Spleen (tissue), 11 donors: ENCODE measurements at regions not wholly inside any gene's neighbourhood (a gene's known extent, or its start where the extent isn't known, plus 50 kb on each side); places are given as distances from the start of the nearest gene placed in this dataset.
"Not testable (repeated sequence)": the region's sequence is repeated elsewhere in the genome, so short reads cannot be mapped to it uniquely, and the experiment has no call there.

ENCODE experiments used
- DNase-seq: peaks from one replicate; pipeline ENCODE4 v3.0.0-alpha.2; 2020
- H3K27ac ChIP-seq, 8 donors: fragments of 200-600 bp; sonication (generic) in 7 of 8; 1 replicate in 4 of 8; 2 replicates in 4 of 8; pipeline versions ENCODE4 v1.5.0 to v1.8.0; 2016 to 2021; ENCODE audit warnings: inconsistent platforms in 4 of 8, mild to moderate bottlenecking in 4 of 8, moderate library complexity in 1 of 8
- H3K27me3 ChIP-seq, 7 donors: fragments of 200-600 bp; sonication (generic) in 6 of 7; replicated peaks in 1 of 7; 1 replicate in 4 of 7; 2 replicates in 3 of 7; pipeline versions ENCODE4 v1.5.0 to v1.8.0; 2016 to 2021; ENCODE audit warnings: inconsistent platforms in 3 of 7, mild to moderate bottlenecking in 1 of 7
- H3K36me3 ChIP-seq, 6 donors: fragments of 200-600 bp; sonication (generic) in 5 of 6; 1 replicate in 4 of 6; 2 replicates in 2 of 6; pipeline versions ENCODE4 v1.5.0 to v1.8.0; 2016 to 2021; ENCODE audit warnings: inconsistent platforms in 2 of 6
- H3K4me1 ChIP-seq, 6 donors: fragments of 200-600 bp; sonication (generic) in 5 of 6; 1 replicate in 3 of 6; 2 replicates in 3 of 6; pipeline versions ENCODE4 v1.5.0 to v1.8.0; 2016 to 2021; ENCODE audit warnings: inconsistent platforms in 3 of 6
- H3K4me3 ChIP-seq, 8 donors: fragments of 200-600 bp; sonication (generic) in 7 of 8; 1 replicate in 4 of 8; 2 replicates in 4 of 8; pipeline versions ENCODE4 v1.5.0 to v1.8.0; 2016 to 2021; ENCODE audit warnings: inconsistent platforms in 4 of 8, mild to moderate bottlenecking in 4 of 8, moderate library complexity in 2 of 8
- H3K9me3 ChIP-seq, 8 donors: fragments of 200-600 bp; sonication (generic) in 7 of 8; 1 replicate in 4 of 8; 2 replicates in 4 of 8; pipeline versions ENCODE4 v1.5.0 to v1.8.0; 2016 to 2021; ENCODE audit warnings: inconsistent platforms in 4 of 8
- CTCF ChIP-seq, 11 experiments: fragments of 200-600 bp in 7 of 11; fragments of 450-650 bp in 4 of 11; sonication (generic) in 4 of 11; IDR thresholded peaks in 8 of 11; conservative IDR thresholded peaks in 3 of 11; 1 replicate in 7 of 11; 2 replicates in 4 of 11; pipeline versions ENCODE4 v1.4.0 to v1.8.0; 2016 to 2021; ENCODE audit warnings: antibody characterized with exemption in 11 of 11, inconsistent platforms in 4 of 11, mild to moderate bottlenecking in 1 of 11
- POLR2A ChIP-seq, 3 donors: fragments of 450-650 bp; IDR thresholded peaks; one replicate each; pipeline ENCODE4 v1.5.1; 2017; ENCODE audit warnings: antibody characterized with exemption in 3 of 3, mild to moderate bottlenecking in 1 of 3
- POLR2AphosphoS5 ChIP-seq, 3 donors: sonication (generic); formaldehyde crosslinking; IDR thresholded peaks; one replicate each; pipeline ENCODE4 v1.5.1; 2017; ENCODE audit warnings: antibody characterized with exemption in 3 of 3
- WGBS, 5 donors: extraction: QIAGEN DNeasy Blood & Tissue Kit in 3 of 5; methylation state at CpG; one replicate each; pipeline versions ENCODE4 v1.1.5 to v1.1.7; 2013 to 2018; 5-methylcytosine and 5-hydroxymethylcytosine counted together
- intact Hi-C: fragments of 100-400 bp; cut with DNase I; formaldehyde crosslinking; loops from one replicate; pipeline ENCODE4 v1.15.0; 2023; ENCODE audit warnings: low total_unique reads
- donor health status: healthy with polysubstance abuse.
- donor health status: DM: no; HTN: no; CAD: no; lungs with moderate emphysema.
- donor health status: DM: no; HTN: no; CAD: no.
- donor health status: Bipolar disorder and iron deficiency.
- donor health status: healthy.
- donor health status: DM: no; HTN: no; CAD: no.
- donor health status: DM: yes; HTN: yes; CAD: no.

- intact Hi-C loops: no loop called here
- Histone ChIP-seq H3K27me3 (no peaks in the 10 kb centered on the region), H3K27ac (no peak overlapping the region), H3K9me3 (no peaks in the 10 kb centered on the region), H3K4me3 (no peak overlapping the region), H3K4me1 (no peaks in the 10 kb centered on the region), H3K36me3 (no peaks in the 10 kb centered on the region)
- TF ChIP-seq POLR2AphosphoS5 (IDR thresholded peaks at IDR 0.05) (no peak), CTCF (IDR thresholded peaks at IDR 0.05 in 8 of 11, conservative IDR thresholded peaks at IDR 0.05 in 3 of 11) (no peak), POLR2A (IDR thresholded peaks at IDR 0.05) (no peak)
- DNase-seq: no peak
- WGBS, 5 donors: 66 to 79% (median 68%) methylated on average over 2 of the region's 2 CpGs
These were observed 479.4 kb downstream of the KCNT2 start for GRCh38 chr1:196128835-196129234.

- WGBS, 5 donors: 90 to 97% (median 91%) methylated on average over 2 of the region's 2 CpGs
- Histone ChIP-seq H3K9me3 (no peaks in the 10 kb centered on the region), H3K27me3 (no peaks in the 10 kb centered on the region), H3K4me3 (no peak overlapping the region), H3K27ac (no peak overlapping the region), H3K4me1 (no peaks in the 10 kb centered on the region), H3K36me3 (no peaks in the 10 kb centered on the region)
- intact Hi-C loops: no loop called here
- no peak for DNase-seq
- TF ChIP-seq POLR2AphosphoS5 (IDR thresholded peaks at IDR 0.05) (no peak), CTCF (IDR thresholded peaks at IDR 0.05 in 8 of 11, conservative IDR thresholded peaks at IDR 0.05 in 3 of 11) (no peak), POLR2A (IDR thresholded peaks at IDR 0.05) (no peak)
These were observed 487.1 kb downstream of the KCNT2 start for GRCh38 chr1:196121181-196121580.

- no peak for DNase-seq
- 4 to 49% (median 24%) methylated on average over 2 of the region's 2 CpGs for WGBS, 5 donors
- Histone ChIP-seq H3K4me3 (no peak overlapping the region), H3K27ac (no peak overlapping the region), H3K27me3 (no peaks in the 10 kb centered on the region), H3K9me3 (peaks cover 0 to 4% (median 0%) of the 10 kb centered on the region in 8 donors), H3K4me1 (no peaks in the 10 kb centered on the region), H3K36me3 (no peaks in the 10 kb centered on the region)
- intact Hi-C loops: no loop called here
- TF ChIP-seq CTCF (IDR thresholded peaks at IDR 0.05 in 8 of 11, conservative IDR thresholded peaks at IDR 0.05 in 3 of 11): no peak
- TF ChIP-seq POLR2AphosphoS5 (IDR thresholded peaks at IDR 0.05): no peak
- TF ChIP-seq POLR2A (IDR thresholded peaks at IDR 0.05): no peak
These were observed 492.6 kb downstream of the KCNT2 start for GRCh38 chr1:196115646-196116045.

GRCh38 chr1:196114193-196114592, 494.0 kb downstream of the KCNT2 start:
- Histone ChIP-seq H3K27ac (no peak overlapping the region), H3K4me3 (no peak overlapping the region), H3K27me3 (no peaks in the 10 kb centered on the region), H3K9me3 (peaks cover 0 to 9% (median 3%) of the 10 kb centered on the region in 8 donors), H3K36me3 (no peaks in the 10 kb centered on the region), H3K4me1 (no peaks in the 10 kb centered on the region)
- DNase-seq: no peak
- WGBS, 5 donors: 72 to 86% (median 77%) methylated on average over 3 of the region's 3 CpGs
- intact Hi-C loops: no loop called here
- TF ChIP-seq POLR2AphosphoS5 (IDR thresholded peaks at IDR 0.05): no peak
- TF ChIP-seq POLR2A (IDR thresholded peaks at IDR 0.05): no peak
- no peak for TF ChIP-seq CTCF (IDR thresholded peaks at IDR 0.05 in 8 of 11, conservative IDR thresholded peaks at IDR 0.05 in 3 of 11)

GRCh38 chr1:196108990-196109389, 499.2 kb downstream of the KCNT2 start:
- H3K27me3 ChIP-seq, DNase-seq, H3K27ac ChIP-seq, H3K36me3 ChIP-seq, H3K4me1 ChIP-seq, H3K4me3 ChIP-seq, intact Hi-C loops: not testable (repeated sequence)
- WGBS, 5 donors: 68 to 80% (median 77%) methylated on average over 5 of the region's 5 CpGs
- H3K9me3 ChIP-seq: peaks cover 0 to 12% (median 3%) of the 10 kb centered on the region in 8 donors
